ENCODE measurements at regions not wholly inside any gene's neighbourhood (a gene's known extent, or its start where the extent isn't known, plus 50 kb on each side); places are given as distances from the start of the nearest gene placed in this dataset.

GRCh38 chr20:24109008-24109407, 120.4 kb upstream of the GGTLC1 start:
- TF ChIP-seq ZFX (IDR thresholded peaks at IDR 0.05; ENCODE audit: borderline replicate concordance) = no peak
- TF ChIP-seq CTCF (IDR thresholded peaks at IDR 0.05) = no peak
